HEK293 (cell line): ENCODE measurements at regions not wholly inside any gene's neighbourhood (a gene's known extent, or its start where the extent isn't known, plus 50 kb on each side); places are given as distances from the start of the nearest gene placed in this dataset.

Source experiments
- CTCF ChIA-PET: fragments of 350-600 bp; formaldehyde crosslinking; extraction: SDS; loops from one replicate; lab custom pipeline; 2021; ENCODE audit warnings: antibody characterized with exemption; lab: Yijun Ruan, JAX
- POLR2A ChIA-PET: fragments of 300-600 bp; formaldehyde crosslinking; extraction: SDS; loops from one replicate; lab custom pipeline; 2020; ENCODE audit warnings: antibody characterized with exemption, inconsistent platforms; lab: Yijun Ruan, JAX
- H3K27ac ChIP-seq: fragments of 200-500 bp; sonication (Bioruptor generic); 2 replicates; pipeline ENCODE4 v1.5.1; 2014; ENCODE audit warnings: low read depth, low read length, control low read depth, inconsistent platforms; ENCODE audit errors: extremely low read depth
- H3K36me3 ChIP-seq, 2 experiments: fragments of 200-500 bp in 1 of 2; sonication (Bioruptor generic) in 1 of 2; 1 replicate in 1 of 2; 2 replicates in 1 of 2; pipeline ENCODE4 v1.5.1; 2014 to 2017; ENCODE audit warnings: inconsistent platforms in 2 of 2, low read length in 2 of 2; ENCODE audit not compliant: control insufficient read depth in 2 of 2, insufficient read depth in 1 of 2
- H3K4me1 ChIP-seq: fragments of 200-500 bp; sonication (Bioruptor generic); 2 replicates; pipeline ENCODE4 v1.5.1; 2014; ENCODE audit warnings: mild to moderate bottlenecking, low read length, inconsistent platforms; ENCODE audit not compliant: control insufficient read depth, insufficient read depth
- H3K4me3 ChIP-seq: 2 replicates; pipeline ENCODE4 v1.5.1; 2011; ENCODE audit warnings: low read depth, mild to moderate bottlenecking, control low read depth, low read length, moderate library complexity
- H3K9me3 ChIP-seq: fragments of 200-500 bp; sonication (Bioruptor generic); 2 replicates; pipeline ENCODE4 v1.5.1; 2014; ENCODE audit warnings: low read depth, low read length, inconsistent platforms; ENCODE audit not compliant: control insufficient read depth, insufficient read depth
- GLIS2 ChIP-seq: fragments of 450-650 bp; formaldehyde crosslinking; IDR thresholded peaks from 2 replicates; pipeline ENCODE4 v1.5.1; 2016; ENCODE audit warnings: missing biosample characterization, missing genetic modification characterization
- KLF10 ChIP-seq: fragments of 450-650 bp; IDR thresholded peaks from 2 replicates; pipeline ENCODE4 v1.5.1; 2018; ENCODE audit warnings: missing biosample characterization, mild to moderate bottlenecking, missing genetic modification characterization
- KLF7 ChIP-seq: fragments of 450-650 bp; formaldehyde crosslinking; IDR thresholded peaks from 2 replicates; pipeline ENCODE4 v1.5.1; 2016; ENCODE audit warnings: missing biosample characterization, missing genetic modification characterization, borderline replicate concordance
- KLF9 ChIP-seq: fragments of 450-650 bp; formaldehyde crosslinking; IDR thresholded peaks from 2 replicates; pipeline ENCODE4 v1.5.1; 2016; ENCODE audit warnings: missing biosample characterization, missing genetic modification characterization, low read depth
- MEIS1 ChIP-seq: sonication (generic); formaldehyde crosslinking; IDR thresholded peaks from 2 replicates; pipeline ENCODE4 v1.8.1; 2022; ENCODE audit warnings: missing genetic modification reagents, mild to moderate bottlenecking, borderline replicate concordance
- OSR2 ChIP-seq: fragments of 450-650 bp; formaldehyde crosslinking; IDR thresholded peaks from 2 replicates; pipeline ENCODE4 v1.5.1; 2016; ENCODE audit warnings: missing biosample characterization, missing genetic modification characterization
- PRDM6 ChIP-seq: fragments of 450-650 bp; formaldehyde crosslinking; IDR thresholded peaks from 2 replicates; pipeline ENCODE4 v1.5.1; 2017; ENCODE audit warnings: missing biosample characterization, missing genetic modification characterization
- SCRT2 ChIP-seq: fragments of 450-650 bp; formaldehyde crosslinking; IDR thresholded peaks from 2 replicates; pipeline ENCODE4 v1.5.1; 2016; ENCODE audit warnings: missing biosample characterization, missing genetic modification characterization
- SP2 ChIP-seq: fragments of 450-650 bp; formaldehyde crosslinking; IDR thresholded peaks from 2 replicates; pipeline ENCODE4 v1.5.1; 2016; ENCODE audit warnings: missing biosample characterization, missing genetic modification characterization
- TCF7L2 ChIP-seq: IDR thresholded peaks from 2 replicates; pipeline ENCODE4 v1.6.1; 2011; ENCODE audit warnings: low read depth, mild to moderate bottlenecking, inconsistent platforms, low read length, moderate library complexity, borderline replicate concordance
- ZNF214 ChIP-seq: fragments of 450-650 bp; formaldehyde crosslinking; IDR thresholded peaks from 2 replicates; pipeline ENCODE4 v1.5.1; 2017; ENCODE audit warnings: missing biosample characterization, mild to moderate bottlenecking, missing genetic modification characterization, borderline replicate concordance
- ZNF221 ChIP-seq: fragments of 450-650 bp; formaldehyde crosslinking; IDR thresholded peaks from 2 replicates; pipeline ENCODE4 v1.5.1; 2017; ENCODE audit warnings: missing biosample characterization, missing genetic modification characterization, borderline replicate concordance
- ZNF239 ChIP-seq: fragments of 450-650 bp; formaldehyde crosslinking; IDR thresholded peaks from 2 replicates; pipeline ENCODE4 v1.5.1; 2016; ENCODE audit warnings: missing biosample characterization, missing genetic modification characterization
- ZNF24 ChIP-seq: fragments of 450-650 bp; formaldehyde crosslinking; IDR thresholded peaks from 2 replicates; pipeline ENCODE4 v1.5.1; 2016; ENCODE audit warnings: missing biosample characterization, missing genetic modification characterization
- ZNF404 ChIP-seq: fragments of 450-650 bp; formaldehyde crosslinking; IDR thresholded peaks from 2 replicates; pipeline ENCODE4 v1.5.1; 2017; ENCODE audit warnings: missing biosample characterization, missing genetic modification characterization
- ZNF426 ChIP-seq: fragments of 450-650 bp; formaldehyde crosslinking; IDR thresholded peaks from 2 replicates; pipeline ENCODE4 v1.5.1; 2017; ENCODE audit warnings: missing biosample characterization, missing genetic modification characterization, mild to moderate bottlenecking, inconsistent platforms, moderate library complexity
- ZNF596 ChIP-seq: fragments of 450-650 bp; IDR thresholded peaks from 2 replicates; pipeline ENCODE4 v1.5.0; 2018; ENCODE audit warnings: missing biosample characterization, mild to moderate bottlenecking, missing genetic modification characterization, moderate library complexity
- ZNF658 ChIP-seq: fragments of 450-650 bp; formaldehyde crosslinking; IDR thresholded peaks from 2 replicates; pipeline ENCODE4; 2016; ENCODE audit warnings: missing biosample characterization, missing genetic modification characterization
- ZSCAN30 ChIP-seq: fragments of 450-650 bp; IDR thresholded peaks from 2 replicates; pipeline ENCODE4 v1.5.1; 2018; ENCODE audit warnings: missing biosample characterization, mild to moderate bottlenecking, missing genetic modification characterization, moderate library complexity

GRCh38 chr2:63735263-63735662, 106.4 kb upstream of the UGP2 start:
- Histone ChIP-seq H3K9me3 (no peaks in the 10 kb centered on the region), H3K27ac (no peak overlapping the region), H3K4me1 (peaks cover 10% of the 10 kb centered on the region), H3K4me3 (no peak overlapping the region), H3K36me3 (no peaks in the 10 kb centered on the region)
- TF ChIP-seq KLF7 (tag by site-specific recombination): no peak
- no peak for TF ChIP-seq KLF10 (tag by site-specific recombination)
- no peak for TF ChIP-seq SP2 (tag by site-specific recombination)
- TF ChIP-seq SCRT2 (tag by site-specific recombination): no peak
- no peak for TF ChIP-seq ZNF24
- no peak for TF ChIP-seq ZNF404 (tag by site-specific recombination)
- no peak for TF ChIP-seq ZNF426 (tag by site-specific recombination)
- no peak for TF ChIP-seq ZNF221 (tag by site-specific recombination)
- no peak for TF ChIP-seq ZNF239
- no peak for TF ChIP-seq ZSCAN30 (tag by site-specific recombination)
- no peak for TF ChIP-seq ZNF596 (tag by site-specific recombination)
- ChIA-PET CTCF (interaction anchor here (1.0 to 1.2 kb wide), 2 partner anchors 35 to 37 kb away, joined by 3 to 4 read pairs; no protein-coding TSS in a partner anchor), POLR2A (no interaction called here)

- H3K27ac ChIP-seq: no peak overlapping the region
Measured at GRCh38 chr2:63735931-63736330, 105.8 kb upstream of the UGP2 start.

GRCh38 chr2:63736354-63736753, 105.3 kb upstream of the UGP2 start:
- Histone ChIP-seq H3K4me3 (no peak overlapping the region), H3K4me1 (peaks cover 10% of the 10 kb centered on the region), H3K9me3 (no peaks in the 10 kb centered on the region), H3K27ac (no peak overlapping the region), H3K36me3 (no peaks in the 10 kb centered on the region)
- POLR2A ChIA-PET: interaction anchor here (1.4 kb wide), 1 partner anchor 105 kb away, joined by 5 read pairs; the partner anchor contains the start of gene UGP2
- CTCF ChIA-PET: interaction anchor here (1.2 kb wide), 1 partner anchor 15 kb away, joined by 4 read pairs; no protein-coding TSS in a partner anchor
- TF ChIP-seq TCF7L2 (no peak), KLF9 (no peak), MEIS1 (no peak), GLIS2 (tag by site-specific recombination) (no peak), OSR2 (no peak), ZNF658 (tag by site-specific recombination) (no peak), SCRT2 (tag by site-specific recombination) (no peak)

More at GRCh38 chr2:63735931-63736330, 105.8 kb upstream of the UGP2 start:
- CTCF ChIA-PET: no interaction called here
- H3K4me3 ChIP-seq: no peak overlapping the region
- H3K4me1 ChIP-seq: peaks cover 10% of the 10 kb centered on the region
- H3K9me3 ChIP-seq: no peaks in the 10 kb centered on the region
- H3K36me3 ChIP-seq: no peaks in the 10 kb centered on the region
- 0 out of 2 replicates have a peak, but pooled peaks have one; percentile 7 for TF ChIP-seq PRDM6 (tag by site-specific recombination)
- no peak for TF ChIP-seq ZNF214 (tag by site-specific recombination)
- TF ChIP-seq, all 188 proteins: peak for 1
- POLR2A ChIA-PET: no interaction called here
